ENCODE measurements at regions not wholly inside any gene's neighbourhood (a gene's known extent, or its start where the extent isn't known, plus 50 kb on each side); places are given as distances from the start of the nearest gene placed in this dataset.
"Not testable (repeated sequence)": the region's sequence is repeated elsewhere in the genome, so short reads cannot be mapped to it uniquely, and the experiment has no call there.

GRCh38 chr1:143839182-143839581 is 132.6 kb downstream of the FAM72C start:
- H3K27me3 ChIP-seq (ENCODE audit: control insufficient read depth, insufficient read depth, low read length); CTCF ChIA-PET; H3K27ac ChIP-seq (ENCODE audit: low read depth, low read length); POLR2A ChIA-PET; DNase-seq (ENCODE audit: low read depth, low spot score); H3K9me3 ChIP-seq (ENCODE audit: control insufficient read depth, insufficient read depth, low read length); H3K4me3 ChIP-seq (ENCODE audit: low read depth, low read length): not testable (repeated sequence)

GRCh38 chr1:143838598-143838929 is 133.2 kb downstream of the FAM72C start:
- H3K4me3 ChIP-seq (ENCODE audit: low read depth, low read length); POLR2A ChIA-PET; H3K27me3 ChIP-seq (ENCODE audit: control insufficient read depth, insufficient read depth, low read length); DNase-seq (ENCODE audit: low read depth, low spot score); H3K27ac ChIP-seq (ENCODE audit: low read depth, low read length); CTCF ChIA-PET; H3K9me3 ChIP-seq (ENCODE audit: control insufficient read depth, insufficient read depth, low read length): not testable (repeated sequence)

- H3K4me3 ChIP-seq (ENCODE audit: low read depth, low read length); H3K9me3 ChIP-seq (ENCODE audit: control insufficient read depth, insufficient read depth, low read length); POLR2A ChIA-PET; CTCF ChIA-PET; H3K27ac ChIP-seq (ENCODE audit: low read depth, low read length); H3K27me3 ChIP-seq (ENCODE audit: control insufficient read depth, insufficient read depth, low read length); DNase-seq (ENCODE audit: low read depth, low spot score): not testable (repeated sequence)
Measured at GRCh38 chr1:143837924-143838597, 133.7 kb downstream of the FAM72C start.

- H3K9me3 ChIP-seq (ENCODE audit: control insufficient read depth, insufficient read depth, low read length); H3K27me3 ChIP-seq (ENCODE audit: control insufficient read depth, insufficient read depth, low read length); H3K27ac ChIP-seq (ENCODE audit: low read depth, low read length); H3K4me3 ChIP-seq (ENCODE audit: low read depth, low read length); CTCF ChIA-PET; POLR2A ChIA-PET; DNase-seq (ENCODE audit: low read depth, low spot score): not testable (repeated sequence)
Measured at GRCh38 chr1:143833376-143833775, 138.4 kb downstream of the FAM72C start.

- H3K27me3 ChIP-seq (ENCODE audit: control insufficient read depth, insufficient read depth, low read length); H3K4me3 ChIP-seq (ENCODE audit: low read depth, low read length); POLR2A ChIA-PET: not testable (repeated sequence)
Measured at GRCh38 chr1:143832379-143832716, 139.4 kb downstream of the FAM72C start.

GRCh38 chr1:143831479-143832378 is 140.1 kb downstream of the FAM72C start:
- CTCF ChIA-PET; POLR2A ChIA-PET; H3K27ac ChIP-seq (ENCODE audit: low read depth, low read length); H3K9me3 ChIP-seq (ENCODE audit: control insufficient read depth, insufficient read depth, low read length); H3K4me3 ChIP-seq (ENCODE audit: low read depth, low read length); H3K27me3 ChIP-seq (ENCODE audit: control insufficient read depth, insufficient read depth, low read length); DNase-seq (ENCODE audit: low read depth, low spot score): not testable (repeated sequence)

More at GRCh38 chr1:143832379-143832716, 139.4 kb downstream of the FAM72C start:
- H3K9me3 ChIP-seq (ENCODE audit: control insufficient read depth, insufficient read depth, low read length); CTCF ChIA-PET; DNase-seq (ENCODE audit: low read depth, low spot score); H3K27ac ChIP-seq (ENCODE audit: low read depth, low read length): not testable (repeated sequence)

GRCh38 chr1:143826162-143826561 is 145.6 kb downstream of the FAM72C start:
- H3K27me3 ChIP-seq (ENCODE audit: control insufficient read depth, insufficient read depth, low read length); POLR2A ChIA-PET; H3K27ac ChIP-seq (ENCODE audit: low read depth, low read length); H3K9me3 ChIP-seq (ENCODE audit: control insufficient read depth, insufficient read depth, low read length); H3K4me3 ChIP-seq (ENCODE audit: low read depth, low read length); CTCF ChIA-PET; DNase-seq (ENCODE audit: low read depth, low spot score): not testable (repeated sequence)

- POLR2A ChIA-PET; H3K4me3 ChIP-seq (ENCODE audit: low read depth, low read length); H3K9me3 ChIP-seq (ENCODE audit: control insufficient read depth, insufficient read depth, low read length); DNase-seq (ENCODE audit: low read depth, low spot score); H3K27me3 ChIP-seq (ENCODE audit: control insufficient read depth, insufficient read depth, low read length); H3K27ac ChIP-seq (ENCODE audit: low read depth, low read length); CTCF ChIA-PET: not testable (repeated sequence)
Measured at GRCh38 chr1:143824266-143824665, 147.5 kb downstream of the FAM72C start.

GRCh38 chr1:143820058-143820457 is 151.7 kb downstream of the FAM72C start:
- H3K27me3 ChIP-seq (ENCODE audit: control insufficient read depth, insufficient read depth, low read length); DNase-seq (ENCODE audit: low read depth, low spot score); POLR2A ChIA-PET; H3K4me3 ChIP-seq (ENCODE audit: low read depth, low read length); H3K9me3 ChIP-seq (ENCODE audit: control insufficient read depth, insufficient read depth, low read length); H3K27ac ChIP-seq (ENCODE audit: low read depth, low read length); CTCF ChIA-PET: not testable (repeated sequence)

GRCh38 chr1:143816369-143816768 is 155.4 kb downstream of the FAM72C start:
- CTCF ChIA-PET = not testable (repeated sequence)

GRCh38 chr1:143805374-143805773 is 166.4 kb downstream of the FAM72C start:
- CTCF ChIA-PET; H3K9me3 ChIP-seq (ENCODE audit: control insufficient read depth, insufficient read depth, low read length); POLR2A ChIA-PET; DNase-seq (ENCODE audit: low read depth, low spot score); H3K4me3 ChIP-seq (ENCODE audit: low read depth, low read length); H3K27ac ChIP-seq (ENCODE audit: low read depth, low read length); H3K27me3 ChIP-seq (ENCODE audit: control insufficient read depth, insufficient read depth, low read length): not testable (repeated sequence)

More at GRCh38 chr1:143816369-143816768, 155.4 kb downstream of the FAM72C start:
- DNase-seq (ENCODE audit: low read depth, low spot score); H3K27me3 ChIP-seq (ENCODE audit: control insufficient read depth, insufficient read depth, low read length); H3K27ac ChIP-seq (ENCODE audit: low read depth, low read length); H3K9me3 ChIP-seq (ENCODE audit: control insufficient read depth, insufficient read depth, low read length); H3K4me3 ChIP-seq (ENCODE audit: low read depth, low read length); POLR2A ChIA-PET: not testable (repeated sequence)

- H3K27me3 ChIP-seq (ENCODE audit: control insufficient read depth, insufficient read depth, low read length); DNase-seq (ENCODE audit: low read depth, low spot score); POLR2A ChIA-PET; H3K27ac ChIP-seq (ENCODE audit: low read depth, low read length); CTCF ChIA-PET; H3K9me3 ChIP-seq (ENCODE audit: control insufficient read depth, insufficient read depth, low read length): not testable (repeated sequence)
- peak overlapping the region; percentile 23; the same call in 1 of the 2 replicates for H3K4me3 ChIP-seq (ENCODE audit: low read depth, low read length)
Measured at GRCh38 chr1:143804707-143805356, 167.0 kb downstream of the FAM72C start.

Data from AG04450 (cell line).